ENCODE measurements at regions not wholly inside any gene's neighbourhood (a gene's known extent, or its start where the extent isn't known, plus 50 kb on each side); places are given as distances from the start of the nearest gene placed in this dataset.

- in situ Hi-C loops (cut with HindIII; ENCODE audit: extremely low pct_ligation_motif_present, low pct_unique_long_range_greater_than_20kb) (no loop called here), intact Hi-C loops (cut with micrococcal nuclease; ENCODE audit: unreplicated experiment) (no loop called here)
- H3K4me2 ChIP-seq (ENCODE audit: low read depth, low read length) = no peak overlapping the region
- no peaks in the 10 kb centered on the region for H3K4me1 ChIP-seq (ENCODE audit: insufficient read depth, low read length)
- H3K9ac ChIP-seq (ENCODE audit: insufficient read depth, low read depth, low read length) = no peak overlapping the region
- POLR2A ChIA-PET = no interaction called here
- H3K36me3 ChIP-seq (replicated peaks in 1 of 2; ENCODE audit: control insufficient read depth in 1 of 2, insufficient read depth in 2 of 2, low read length in 2 of 2) = no peaks in the 10 kb centered on the region
- H4K20me1 ChIP-seq (ENCODE audit: insufficient read depth, low read length) = no peaks in the 10 kb centered on the region
- H3K4me3 ChIP-seq (replicated peaks in 1 of 3; ENCODE audit: insufficient read depth in 1 of 3, low read depth in 2 of 3, low read length in 3 of 3) = no peak overlapping the region
- CTCF ChIA-PET (ENCODE audit: low intra/inter-chr PET ratio, low total read pairs) = no interaction called here
- no peak overlapping the region for H2AFZ ChIP-seq (ENCODE audit: low read length)
- 2% methylated on average over 2 of the region's 2 CpGs for WGBS (ENCODE audit: low lambda C conversion rate)
- DNase-seq (ENCODE audit: low spot score) (no peak), FAIRE-seq (no peak), ATAC-seq (no peak)
- no peaks in the 10 kb centered on the region for H3K79me2 ChIP-seq (ENCODE audit: insufficient read depth, low read length)
- H3K27ac ChIP-seq (ENCODE audit: extremely low read length, insufficient read depth, low read length) = no peak overlapping the region
- H3K9me3 ChIP-seq (ENCODE audit: low read length) = peaks cover 52% of the 10 kb centered on the region
- no TSS peak for BruUV-seq (replicated peaks)
- no peaks in the 10 kb centered on the region for H3K27me3 ChIP-seq (ENCODE audit: control insufficient read depth in 1 of 2, insufficient read depth in 2 of 2, low read length in 2 of 2)
- TF ChIP-seq ZNF281 (CRISPR knock-in tag; IDR thresholded peaks at IDR 0.05; ENCODE audit: borderline replicate concordance) (no peak), ZNF292 (CRISPR knock-in tag; IDR thresholded peaks at IDR 0.05; ENCODE audit: borderline replicate concordance, low read depth) (no peak), ZNF280D (CRISPR knock-in tag; IDR thresholded peaks at IDR 0.05) (no peak), GPBP1L1 (CRISPR knock-in tag; IDR thresholded peaks at IDR 0.05) (no peak), HNF4G (IDR thresholded peaks at IDR 0.05; ENCODE audit: borderline replicate concordance, low read depth, low read length) (no peak), HNF4G (CRISPR knock-in tag; IDR thresholded peaks at IDR 0.05; ENCODE audit: borderline replicate concordance, low read depth) (no peak), EED (CRISPR knock-in tag; IDR thresholded peaks at IDR 0.05) (no peak), FOXC1 (CRISPR knock-in tag; IDR thresholded peaks at IDR 0.05; ENCODE audit: borderline replicate concordance) (no peak), TEAD2 (CRISPR knock-in tag; IDR thresholded peaks at IDR 0.05) (no peak), PRDM15 (CRISPR knock-in tag; IDR thresholded peaks at IDR 0.05) (no peak), ZNF430 (CRISPR knock-in tag; IDR thresholded peaks at IDR 0.05) (no peak), PCBP2 (optimal IDR thresholded peaks at IDR 0.05; ENCODE audit: low read depth, low read length, poor library complexity, severe bottlenecking) (no peak)
Observed at GRCh38 chr16:59424714-59425273, 690.7 kb upstream of the GOT2 start.

All from HepG2 (cell line).